SW480 (cell line): ENCODE measurements at regions not wholly inside any gene's neighbourhood (a gene's known extent, or its start where the extent isn't known, plus 50 kb on each side); places are given as distances from the start of the nearest gene placed in this dataset.

Source experiments
- DNase-seq: peaks from one replicate; pipeline ENCODE4 v3.0.0-alpha.2; 2016; ENCODE audit warnings: low spot score

- peak; percentile 75 for DNase-seq
These were observed 499.3 kb upstream of the ADAMTS16 start for GRCh38 chr5:4640795-4641194.

- DNase-seq: no peak
These were observed 497.6 kb upstream of the ADAMTS16 start for GRCh38 chr5:4642525-4642924.

- peak; percentile 72 for DNase-seq
These were observed 496.9 kb upstream of the ADAMTS16 start for GRCh38 chr5:4643190-4643589.

GRCh38 chr5:4643960-4644359 lies 496.2 kb upstream of the ADAMTS16 start:
- DNase-seq: no peak

GRCh38 chr5:4646715-4647375 lies 493.3 kb upstream of the ADAMTS16 start:
- no peak for DNase-seq

GRCh38 chr5:4647955-4648354 lies 492.2 kb upstream of the ADAMTS16 start:
- DNase-seq: no peak

- DNase-seq: no peak
These were observed 488.1 kb upstream of the ADAMTS16 start for GRCh38 chr5:4651806-4652565.

- no peak for DNase-seq
These were observed 486.7 kb upstream of the ADAMTS16 start for GRCh38 chr5:4653475-4653874.

GRCh38 chr5:4659851-4660250 lies 480.3 kb upstream of the ADAMTS16 start:
- no peak for DNase-seq

- DNase-seq: no peak
These were observed 478.8 kb upstream of the ADAMTS16 start for GRCh38 chr5:4661326-4661725.

- no peak for DNase-seq
These were observed 478.3 kb upstream of the ADAMTS16 start for GRCh38 chr5:4661836-4662235.

GRCh38 chr5:4662756-4663155 lies 477.4 kb upstream of the ADAMTS16 start:
- no peak for DNase-seq

GRCh38 chr5:4665911-4666310 lies 474.2 kb upstream of the ADAMTS16 start:
- DNase-seq: no peak

- DNase-seq: no peak
These were observed 466.0 kb upstream of the ADAMTS16 start for GRCh38 chr5:4674166-4674565.

GRCh38 chr5:4676934-4677333 lies 463.2 kb upstream of the ADAMTS16 start:
- no peak for DNase-seq

GRCh38 chr5:4684946-4685345 lies 455.2 kb upstream of the ADAMTS16 start:
- DNase-seq: no peak

- DNase-seq: no peak
These were observed 441.5 kb upstream of the ADAMTS16 start for GRCh38 chr5:4698596-4698995.

GRCh38 chr5:4699592-4699991 lies 440.5 kb upstream of the ADAMTS16 start:
- no peak for DNase-seq

- DNase-seq: peak; percentile 79
These were observed 440.1 kb upstream of the ADAMTS16 start for GRCh38 chr5:4700069-4700468.

GRCh38 chr5:4700871-4701270 lies 439.3 kb upstream of the ADAMTS16 start:
- no peak for DNase-seq

- no peak for DNase-seq
These were observed 436.1 kb upstream of the ADAMTS16 start for GRCh38 chr5:4703931-4704458.

GRCh38 chr5:4704951-4705350 lies 435.2 kb upstream of the ADAMTS16 start:
- no peak for DNase-seq

GRCh38 chr5:4716781-4717180 lies 423.3 kb upstream of the ADAMTS16 start:
- DNase-seq: no peak

GRCh38 chr5:4717446-4717845 lies 422.7 kb upstream of the ADAMTS16 start:
- DNase-seq: no peak
